GM21717 (cell line): ENCODE measurements at regions not wholly inside any gene's neighbourhood (a gene's known extent, or its start where the extent isn't known, plus 50 kb on each side); places are given as distances from the start of the nearest gene placed in this dataset.

Source experiments
- ATAC-seq: cut with Tn5 transposase; IDR thresholded peaks from one replicate; pipeline ENCODE4 v1.9.1; 2021; ENCODE audit warnings: mild to moderate bottlenecking, moderate library complexity; ENCODE audit not compliant: unreplicated experiment

DNA sequence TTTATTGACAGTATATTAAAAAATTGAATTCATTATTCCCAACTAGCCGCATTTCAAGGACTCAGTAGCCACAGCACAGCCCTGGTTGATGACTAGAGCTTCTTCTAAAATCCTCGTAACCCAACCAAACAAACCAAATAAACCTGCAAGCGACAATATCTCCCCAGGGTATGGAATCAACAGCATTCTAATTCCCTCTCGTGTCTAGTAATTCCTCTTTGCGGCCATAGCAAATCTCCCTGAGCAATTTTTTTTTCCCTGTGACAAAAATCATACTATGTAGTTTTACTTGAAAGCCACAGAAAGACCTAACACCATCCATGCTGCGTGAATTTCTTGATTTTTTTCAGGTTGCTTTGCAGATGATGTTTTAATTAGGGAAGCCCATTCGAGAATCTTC lies 143.4 kb upstream of the MYOCD start:
- ATAC-seq = no peak

GRCh38 chr17:12522743-12523183 lies 142.9 kb upstream of the MYOCD start:
- ATAC-seq = no peak

DNA sequence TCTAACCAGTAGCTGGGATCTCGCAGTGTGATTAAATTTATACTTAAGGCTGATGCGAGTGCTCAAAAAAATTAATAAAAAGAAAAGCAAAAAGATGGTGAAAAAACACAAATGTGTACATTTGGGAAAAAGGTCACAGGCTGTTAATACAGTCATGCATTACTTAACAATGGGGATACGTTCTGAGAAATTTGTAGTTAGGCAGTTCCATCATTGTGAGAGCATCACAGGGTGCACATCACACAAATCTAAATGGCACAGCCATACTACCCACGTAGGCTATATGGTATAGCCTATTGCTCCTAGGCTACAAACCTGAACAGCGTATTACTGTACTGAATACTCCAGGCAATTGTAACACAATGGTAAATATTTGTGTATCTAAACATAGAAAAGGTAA lies 142.4 kb upstream of the MYOCD start:
- no peak for ATAC-seq

DNA sequence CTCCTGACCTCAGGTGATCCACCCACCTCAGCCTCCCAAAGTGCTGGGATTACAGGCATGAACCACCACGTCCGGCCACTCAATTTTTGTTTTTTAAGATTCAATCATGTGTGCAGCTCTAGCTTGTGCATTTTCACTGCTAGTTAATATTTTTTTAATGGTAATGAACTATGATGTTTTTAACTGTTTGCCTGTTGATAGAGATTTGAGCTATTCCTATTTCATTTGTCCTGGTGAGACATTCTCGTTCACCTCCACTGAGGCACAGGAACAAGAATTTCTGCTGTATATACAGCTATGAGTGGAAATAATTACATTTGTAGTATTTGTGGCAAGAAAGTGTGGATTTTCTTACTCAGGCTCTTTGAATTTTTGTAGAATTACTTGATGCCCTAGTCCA lies 137.7 kb upstream of the MYOCD start:
- no peak for ATAC-seq

GRCh38 chr17:12530161-12530560 lies 135.5 kb upstream of the MYOCD start:
- ATAC-seq = no peak

DNA sequence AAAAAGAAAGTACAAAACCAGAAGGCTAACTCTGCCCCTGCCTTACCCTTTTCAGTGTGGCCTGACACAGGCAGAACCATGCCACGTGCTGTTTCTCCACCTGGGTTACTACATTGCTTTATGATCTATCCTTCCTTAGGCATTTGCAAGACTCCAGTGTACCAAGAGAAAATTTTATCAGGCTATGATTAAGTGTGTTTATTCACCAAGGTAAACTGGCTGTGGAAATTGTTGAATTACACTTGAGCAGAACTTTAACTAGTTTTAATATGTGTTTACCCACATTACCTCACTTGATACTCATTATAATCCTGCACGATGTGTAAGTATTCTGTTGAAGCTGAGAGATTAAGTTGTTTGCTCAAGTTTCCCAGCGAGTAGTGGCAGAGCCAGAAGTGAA lies 129.7 kb upstream of the MYOCD start:
- no peak for ATAC-seq

DNA sequence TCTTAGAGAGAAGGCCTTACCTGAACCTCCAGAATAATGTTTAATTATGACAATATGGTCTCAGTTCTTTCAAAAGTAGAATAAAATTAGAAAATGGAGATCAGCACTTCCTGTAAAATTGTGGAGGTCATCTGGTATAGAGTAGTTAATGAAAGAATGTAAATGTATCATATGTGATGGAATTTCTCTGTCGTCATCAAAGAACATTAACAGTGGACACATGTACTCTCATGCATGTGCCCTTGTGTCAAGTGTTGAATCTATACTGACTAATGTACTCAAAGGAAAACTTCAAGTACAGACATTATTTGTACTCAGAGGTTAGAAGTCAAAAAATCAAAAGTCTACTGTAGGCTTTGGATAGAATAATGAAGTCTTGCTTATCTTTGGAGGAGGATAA lies 129.2 kb upstream of the MYOCD start:
- no peak for ATAC-seq

DNA sequence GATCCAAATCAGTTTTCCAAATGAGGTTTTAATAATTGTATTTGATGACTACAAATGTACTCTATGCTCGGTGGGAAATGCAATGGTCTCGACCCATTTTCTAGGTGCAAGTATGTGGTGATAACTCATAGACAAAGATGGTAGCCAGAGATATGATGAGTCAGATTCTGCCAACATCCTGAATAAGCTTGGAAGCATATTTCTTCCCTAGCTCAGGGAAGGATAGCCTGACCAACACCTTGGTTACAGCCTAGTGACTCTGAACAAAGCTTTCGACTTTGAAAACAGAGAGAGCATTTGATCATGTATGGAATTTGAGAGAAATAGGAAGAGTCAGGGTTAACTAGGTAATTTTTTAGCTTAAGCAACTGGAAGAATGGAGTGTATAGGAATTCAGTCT lies 128.3 kb upstream of the MYOCD start:
- ATAC-seq = no peak

GRCh38 chr17:12538003-12538402 lies 127.7 kb upstream of the MYOCD start:
- no peak for ATAC-seq

- no peak for ATAC-seq
Observed at GRCh38 chr17:12545877-12546513, 119.7 kb upstream of the MYOCD start.

GRCh38 chr17:12546983-12547382 lies 118.7 kb upstream of the MYOCD start:
- no peak for ATAC-seq

GRCh38 chr17:12547831-12548230 lies 117.9 kb upstream of the MYOCD start:
- no peak for ATAC-seq

DNA sequence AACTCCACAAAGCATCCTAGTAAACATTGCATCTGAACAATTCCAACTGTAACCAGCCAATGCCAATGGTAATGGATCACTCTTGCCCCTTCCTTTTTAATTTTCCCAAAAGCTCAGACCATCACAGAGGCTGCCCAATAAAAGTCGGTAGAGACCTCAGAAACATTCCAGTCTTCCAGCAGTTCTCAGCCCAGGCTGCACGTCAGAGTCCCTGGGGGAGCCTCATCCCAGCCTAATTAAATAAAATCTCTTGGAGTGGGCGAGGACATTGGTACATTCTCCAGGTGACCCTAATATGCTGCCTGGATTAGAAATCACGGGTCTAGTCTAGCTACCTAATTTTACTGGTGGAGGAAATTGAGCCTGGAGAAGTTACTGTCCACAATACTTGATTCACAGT lies 117.1 kb upstream of the MYOCD start:
- ATAC-seq = no peak

DNA sequence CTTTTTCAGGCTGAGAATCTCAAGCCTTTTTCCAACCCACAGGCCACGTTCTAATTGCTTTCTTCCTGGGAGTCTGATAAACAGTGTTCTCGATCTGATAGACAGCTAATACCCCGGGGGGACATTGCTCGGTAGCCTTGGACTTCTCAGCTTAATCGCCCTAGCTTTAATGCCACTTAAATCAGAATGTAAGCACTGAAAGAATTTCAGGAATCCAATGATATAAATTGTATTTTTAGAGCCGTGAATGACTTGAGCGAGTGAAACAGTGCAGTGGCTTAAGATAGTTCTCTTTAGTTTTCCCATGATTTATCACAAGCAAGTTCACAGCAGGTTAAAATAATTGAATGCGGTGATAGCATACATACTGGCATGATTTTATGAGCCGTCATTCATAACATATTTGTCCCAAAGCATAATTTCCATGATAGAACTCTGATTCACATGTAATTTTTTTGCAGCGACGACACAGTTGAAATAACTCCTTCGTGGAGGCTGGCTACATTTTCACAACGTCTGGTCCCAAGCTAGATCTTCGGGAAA lies 116.1 kb upstream of the MYOCD start:
- no peak for ATAC-seq

DNA sequence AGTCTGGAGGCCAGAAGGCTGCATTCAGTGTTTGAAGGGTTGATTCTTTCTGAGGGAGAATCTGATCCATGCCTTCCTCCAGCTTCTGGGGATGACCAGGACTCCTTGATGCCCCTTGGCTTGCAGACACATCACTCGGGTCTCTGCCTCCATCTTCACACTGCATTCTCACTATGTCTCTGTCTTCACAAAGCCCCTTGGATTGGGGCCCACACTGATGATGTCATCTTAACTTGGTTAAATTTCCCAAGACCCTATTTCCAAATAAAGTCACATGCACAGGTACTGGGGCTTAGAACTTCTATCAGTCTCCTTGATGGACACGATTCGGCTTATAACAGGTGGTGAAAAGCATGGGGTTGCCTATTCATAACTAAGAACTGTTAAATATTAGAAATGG lies 112.1 kb upstream of the MYOCD start:
- no peak for ATAC-seq

GRCh38 chr17:12554251-12554650 lies 111.4 kb upstream of the MYOCD start:
- no peak for ATAC-seq

GRCh38 chr17:12566291-12566690 lies 99.4 kb upstream of the MYOCD start:
- no peak for ATAC-seq

DNA sequence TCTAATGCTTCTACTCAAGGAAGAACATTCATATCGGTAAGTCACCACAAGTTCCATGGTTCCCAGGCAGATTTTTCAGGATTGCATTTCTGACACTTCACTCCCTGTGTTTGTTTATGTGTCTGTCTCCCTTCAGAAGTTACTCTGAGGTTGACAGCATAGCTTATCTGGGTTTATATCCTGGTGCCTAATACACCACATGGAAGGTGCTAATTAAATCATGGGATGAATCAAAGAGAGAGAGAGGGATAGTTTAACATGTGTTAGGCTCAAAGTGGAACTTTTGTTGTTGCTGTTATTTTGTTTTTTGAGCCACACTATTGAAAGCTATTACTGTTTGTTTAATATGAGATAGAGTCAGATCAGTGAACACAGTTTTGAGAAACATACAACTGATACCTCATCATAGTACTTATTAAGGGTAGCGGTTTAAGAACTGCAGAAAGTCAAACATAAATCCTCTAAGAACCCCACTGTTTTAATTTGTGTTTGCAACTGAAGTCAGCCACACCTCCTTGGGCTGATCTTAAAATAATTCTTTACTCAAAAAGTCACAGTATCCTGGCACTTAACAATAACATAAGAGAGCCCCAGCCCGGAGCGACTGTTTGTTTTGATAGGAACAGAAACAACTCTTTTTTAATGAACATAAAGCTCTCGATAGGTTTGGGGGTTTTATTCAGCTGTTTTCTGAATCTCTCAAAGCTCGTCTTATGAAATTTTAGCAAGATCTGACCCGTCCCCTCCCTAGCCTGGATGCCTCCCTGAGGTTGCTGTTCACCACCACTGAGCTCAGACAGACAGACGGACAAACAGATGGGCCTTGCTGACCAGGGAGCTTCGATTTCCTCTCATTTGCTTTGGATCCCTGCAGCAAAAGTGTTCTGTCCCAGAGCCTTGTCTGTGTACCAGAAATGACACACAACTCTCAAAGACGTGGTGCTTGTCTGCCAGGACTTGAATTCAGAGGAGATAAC lies 98.3 kb upstream of the MYOCD start:
- ATAC-seq = no peak

- no peak for ATAC-seq
Observed at GRCh38 chr17:12568358-12569251, 97.1 kb upstream of the MYOCD start.

GRCh38 chr17:12571606-12572005 lies 94.1 kb upstream of the MYOCD start:
- ATAC-seq = no peak

GRCh38 chr17:12574525-12574924 lies 91.2 kb upstream of the MYOCD start:
- no peak for ATAC-seq
